ENCODE measurements at regions not wholly inside any gene's neighbourhood (a gene's known extent, or its start where the extent isn't known, plus 50 kb on each side); places are given as distances from the start of the nearest gene placed in this dataset.

- no peak for TF ChIP-seq CTCF (IDR thresholded peaks at IDR 0.05)
- TF ChIP-seq POLR2A (IDR thresholded peaks at IDR 0.05), result no peak
Observed at GRCh38 chr5:179486596-179487051, 63.7 kb upstream of the RUFY1 start.

All from adrenal gland (tissue), 5 donors.